NCI-H82 (cell line): ENCODE measurements at regions not wholly inside any gene's neighbourhood (a gene's known extent, or its start where the extent isn't known, plus 50 kb on each side); places are given as distances from the start of the nearest gene placed in this dataset.

Experiments
- DNase-seq: peaks from one replicate; lab custom pipeline; 2025; lab: John Stamatoyannopoulos, UW

DNA sequence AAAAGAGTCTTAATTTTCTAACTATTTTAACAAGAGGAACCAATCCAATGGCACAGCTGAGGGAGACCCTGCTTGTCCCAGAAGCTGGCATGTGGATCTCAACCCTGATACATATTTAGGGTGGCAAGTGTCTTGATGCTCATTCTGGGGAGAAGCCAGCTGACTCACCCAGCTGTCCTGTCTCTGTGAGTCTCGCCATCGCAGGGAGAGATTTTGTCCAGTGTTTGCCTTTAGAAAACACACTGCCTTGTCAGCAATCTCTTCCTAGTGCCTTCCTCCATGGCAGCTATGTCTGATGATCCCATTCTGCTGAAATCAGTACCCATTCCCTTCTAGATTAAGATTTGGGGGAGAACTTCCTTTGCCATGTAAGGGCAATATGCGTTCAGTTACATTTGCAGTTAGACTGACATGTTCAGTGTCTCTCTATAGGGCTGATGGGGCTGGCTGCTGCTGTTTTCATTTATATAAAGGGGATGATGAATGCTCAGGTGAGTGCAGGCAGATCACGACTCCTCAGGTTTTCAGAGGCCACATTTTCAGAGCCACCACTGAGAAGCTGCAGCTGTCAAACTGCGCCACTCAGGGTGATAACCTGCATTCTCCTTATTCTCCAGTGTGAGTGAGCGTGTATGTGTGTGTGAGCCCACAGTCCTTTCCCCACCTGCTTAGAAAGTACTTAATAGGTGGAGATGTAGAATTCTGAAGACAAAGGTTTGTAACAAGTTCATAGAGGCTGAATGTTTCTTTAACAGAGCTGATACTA lies 217.0 kb downstream of the GAS1 start:
- DNase-seq, result no peak

DNA sequence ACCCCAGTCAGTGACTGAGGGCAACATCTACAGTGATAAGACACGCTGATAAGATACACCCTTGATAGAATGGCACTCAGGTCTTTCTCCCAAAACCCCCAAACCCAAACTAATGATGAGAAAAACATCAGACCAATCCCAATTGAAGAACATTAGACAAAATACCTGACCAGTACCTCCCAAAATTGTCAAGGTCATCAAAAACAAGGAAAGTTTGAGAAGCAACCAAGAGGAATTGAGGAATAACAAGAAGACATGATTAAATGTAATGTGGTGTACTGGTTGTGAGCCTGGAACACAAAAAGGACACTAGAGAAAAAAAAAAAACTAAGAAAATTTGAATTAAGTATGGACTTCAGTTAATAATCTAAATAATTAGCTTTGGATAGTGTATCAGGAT lies 222.8 kb downstream of the GAS1 start:
- DNase-seq, result no peak

DNA sequence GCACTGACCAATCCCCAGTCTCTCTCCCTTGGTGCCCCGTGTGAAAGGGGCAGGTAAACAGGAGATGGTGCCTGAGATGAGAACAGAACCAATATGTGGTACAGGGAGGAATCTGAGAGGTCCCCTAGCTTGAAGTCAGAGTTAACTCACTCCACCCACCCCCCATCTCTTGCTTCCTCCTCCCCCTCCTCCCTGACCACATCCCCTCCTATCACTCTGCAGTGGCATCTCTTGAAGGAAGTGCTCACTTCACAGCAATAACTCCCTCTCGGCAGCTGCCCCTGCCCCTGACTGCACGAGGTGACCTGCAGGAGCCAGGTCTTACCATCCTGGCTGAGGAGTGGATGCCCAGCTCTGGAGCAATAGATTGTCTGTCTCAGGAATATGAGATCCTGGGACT lies 224.0 kb downstream of the GAS1 start:
- no peak for DNase-seq

DNA sequence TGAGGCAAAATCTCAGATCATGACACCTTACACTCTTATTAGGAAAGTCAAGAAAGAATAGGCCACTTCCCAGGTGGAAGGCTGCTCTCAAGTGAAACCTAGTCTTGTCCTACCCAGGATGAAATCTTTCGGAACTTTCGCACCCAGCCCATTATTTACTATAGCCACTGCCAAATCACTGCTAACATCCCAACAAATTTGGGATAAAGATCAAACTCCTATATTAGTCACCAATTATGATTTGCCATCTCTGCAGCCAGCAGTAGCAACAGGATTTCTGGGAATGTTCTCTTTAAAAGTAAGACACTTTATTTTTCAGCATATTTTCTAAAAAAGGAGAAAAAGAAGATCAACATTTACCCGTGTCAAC lies 224.6 kb downstream of the GAS1 start:
- DNase-seq, result no peak

DNA sequence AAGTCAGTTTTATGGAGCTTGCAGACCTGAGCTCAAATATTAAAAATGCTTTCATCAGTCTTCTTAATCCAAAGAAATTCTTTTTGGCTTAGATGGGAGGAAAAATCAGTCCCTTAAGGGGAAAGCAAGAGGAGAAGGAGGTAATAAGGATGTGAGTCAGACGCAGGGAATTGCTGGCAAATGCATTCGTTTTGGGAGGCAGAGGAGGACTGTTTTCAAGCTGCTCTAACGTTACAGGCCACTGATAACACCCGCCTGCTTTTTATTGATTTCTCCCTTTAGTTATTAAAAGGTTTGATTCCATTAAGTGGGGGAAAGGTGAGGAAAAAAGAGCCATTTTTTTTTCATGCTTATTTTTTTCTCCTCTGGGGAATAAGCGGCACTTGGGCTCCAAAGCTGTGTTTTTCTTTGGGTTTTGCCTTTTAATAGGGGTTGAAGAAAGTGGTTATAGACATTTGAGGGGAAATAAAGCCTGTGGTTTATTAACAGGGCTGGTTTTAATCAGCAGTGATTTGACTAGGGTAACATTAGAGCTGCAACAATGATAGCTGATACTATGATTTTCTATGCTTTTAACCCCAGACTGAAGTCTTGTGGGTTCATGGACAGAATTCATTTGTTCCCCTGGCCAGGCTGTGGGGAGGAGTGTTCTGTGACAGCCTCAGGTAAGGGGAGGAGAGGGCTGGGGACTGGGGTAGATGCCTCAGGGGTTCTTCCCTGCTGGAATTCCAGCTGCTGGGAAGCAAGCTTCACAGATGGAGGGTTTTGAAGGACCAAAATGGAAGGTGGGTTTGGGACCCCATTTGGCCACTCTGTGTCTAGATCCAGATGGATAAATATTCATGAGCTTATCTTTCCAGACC lies 225.2 kb downstream of the GAS1 start:
- DNase-seq, result no peak

DNA sequence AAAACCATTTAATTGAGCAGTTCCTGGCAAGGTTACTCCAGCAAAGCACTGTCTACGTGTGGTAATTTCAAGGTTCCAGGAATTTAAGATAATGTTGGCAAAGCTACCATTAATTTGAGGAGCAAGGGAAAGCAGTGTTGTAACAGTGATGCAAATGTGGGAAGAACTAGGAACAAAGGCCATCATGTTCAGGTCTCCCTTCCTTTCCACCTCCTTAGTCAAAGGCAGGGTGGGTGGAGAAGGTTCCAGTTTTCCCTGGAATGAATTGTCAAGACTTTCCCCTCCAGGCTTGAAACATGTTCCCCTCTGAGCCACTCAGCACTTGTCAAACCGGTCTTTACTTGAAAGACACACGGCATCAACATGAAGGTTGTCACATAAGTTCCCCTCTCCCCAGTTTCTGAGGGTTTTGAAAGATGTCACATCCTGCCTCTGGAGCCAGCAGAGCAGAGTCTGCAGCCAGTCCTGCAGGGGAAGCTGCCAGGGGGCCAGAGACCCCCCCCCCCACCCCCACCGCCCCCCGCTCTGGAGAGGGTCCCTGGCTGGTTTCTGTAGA lies 226.0 kb downstream of the GAS1 start:
- DNase-seq, result no peak

DNA sequence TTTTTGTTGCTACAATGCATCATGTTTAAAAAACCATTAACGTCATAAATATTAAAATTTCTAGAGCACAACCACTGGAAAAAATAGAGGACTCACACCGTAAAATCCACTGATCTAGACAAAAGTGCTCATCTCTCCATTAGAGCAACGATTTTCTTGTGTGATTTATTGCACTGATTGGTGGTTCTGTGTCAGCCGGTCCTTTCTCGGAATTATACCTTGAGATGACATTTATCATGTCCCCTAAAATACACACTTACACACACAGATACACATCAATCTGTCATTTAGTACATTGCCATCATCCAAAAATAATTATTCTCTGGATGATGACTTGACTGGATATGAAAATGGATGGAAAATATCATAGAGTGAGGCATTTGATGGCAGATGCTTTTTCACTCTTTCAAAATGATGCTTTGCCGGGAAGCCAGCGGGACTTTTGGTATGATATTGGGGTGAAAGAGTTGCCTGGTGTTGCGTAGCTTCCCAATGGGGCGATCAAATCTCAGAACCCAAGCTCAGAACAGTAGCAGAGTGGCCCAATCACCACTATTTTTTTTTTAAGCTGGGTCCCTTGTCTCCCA lies 226.6 kb downstream of the GAS1 start:
- DNase-seq, result no peak

DNA sequence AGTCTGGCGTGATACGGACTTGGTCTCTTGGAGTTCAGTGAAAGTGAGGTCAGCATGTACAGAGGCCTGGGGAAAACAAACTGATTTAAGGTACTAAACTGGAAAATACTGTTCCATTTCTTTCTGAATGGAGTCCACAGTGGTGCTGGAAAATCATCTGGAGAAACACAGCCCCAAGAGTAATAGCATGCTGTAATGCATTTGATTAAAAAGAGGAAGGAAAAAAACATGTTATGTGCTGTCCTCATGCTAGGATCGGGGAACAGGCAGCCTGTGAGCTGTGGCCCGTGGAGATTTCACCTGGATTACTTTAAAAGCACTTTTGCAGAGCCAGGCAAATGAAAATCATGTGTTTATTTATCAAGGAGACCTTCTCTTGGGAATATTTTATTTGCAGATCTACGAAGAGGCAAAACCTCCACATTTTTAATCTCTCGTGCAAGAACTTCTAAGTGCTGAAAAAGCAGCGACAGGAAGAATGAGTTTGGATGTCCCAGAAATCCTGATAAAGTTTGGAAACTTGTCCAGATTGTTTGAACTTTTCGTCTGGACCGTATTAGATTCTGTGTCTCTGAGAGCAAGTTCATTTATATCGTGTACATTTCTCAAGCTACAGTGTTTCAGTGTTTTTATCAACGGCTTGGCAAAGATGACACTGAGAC lies 228.8 kb downstream of the GAS1 start:
- DNase-seq, result no peak

DNA sequence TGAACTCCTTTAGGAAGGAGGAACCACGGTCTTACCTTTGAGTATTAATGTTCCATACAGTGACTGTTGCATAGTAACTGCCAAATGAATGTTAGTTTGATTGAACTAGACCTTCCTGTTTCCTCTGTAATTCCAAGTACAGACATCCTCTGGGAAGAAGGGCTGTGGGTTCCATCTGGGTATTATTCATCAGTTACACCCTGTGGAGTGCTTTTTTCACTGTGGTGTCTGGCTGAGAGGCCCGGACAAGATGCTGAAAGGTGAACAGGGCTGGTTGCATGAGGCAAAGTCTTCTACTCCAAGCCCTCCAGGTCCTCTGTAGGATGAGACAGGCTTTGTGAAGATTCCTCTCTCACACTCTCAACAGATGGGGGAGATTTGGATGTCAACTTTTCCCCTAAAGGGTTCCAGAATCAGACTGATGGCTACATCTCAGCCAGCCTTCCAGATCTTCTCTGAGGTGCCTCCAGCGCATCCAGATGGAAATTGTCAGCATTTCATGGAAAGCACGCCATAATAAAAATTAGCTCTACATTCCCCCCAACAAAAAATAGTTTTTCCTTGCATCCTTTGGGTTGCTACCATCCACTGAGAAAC lies 230.9 kb downstream of the GAS1 start:
- no peak for DNase-seq

DNA sequence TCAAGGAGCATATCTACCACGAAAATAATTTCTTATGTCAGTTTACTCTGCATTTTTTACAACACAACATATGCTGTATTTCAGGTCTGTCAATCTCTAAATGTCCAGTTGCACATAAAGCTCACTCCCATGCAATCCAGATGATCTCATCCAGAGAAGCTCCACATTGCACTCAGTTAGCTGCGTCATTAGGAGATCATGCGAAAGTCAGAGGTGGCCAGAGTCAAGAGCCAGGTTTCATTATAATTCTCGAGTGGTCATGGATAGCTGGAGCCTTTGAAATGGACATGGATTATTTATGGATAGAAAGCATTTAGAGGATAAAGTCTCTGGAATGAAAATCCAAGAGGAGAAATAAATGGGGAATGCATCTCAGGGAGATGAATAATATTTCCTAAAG lies 232.3 kb downstream of the GAS1 start:
- DNase-seq, result no peak

DNA sequence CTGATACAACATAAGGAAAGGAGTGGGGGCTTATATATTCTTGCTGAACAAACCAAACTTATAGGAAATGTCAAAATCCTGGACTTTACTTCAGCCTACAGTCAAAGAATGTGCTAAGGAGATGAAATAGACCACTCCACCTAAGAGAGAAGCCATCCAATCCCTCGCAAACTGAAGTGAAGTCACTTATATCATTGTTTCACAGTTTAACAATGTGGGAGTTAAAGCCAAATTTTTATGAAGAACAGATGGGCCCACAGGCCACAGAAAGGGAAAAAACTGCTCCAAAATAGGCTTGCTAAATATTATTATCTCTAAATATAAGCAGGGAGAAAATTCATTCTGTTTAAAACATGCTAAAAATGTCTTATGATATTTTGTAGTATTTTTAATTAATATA lies 233.3 kb downstream of the GAS1 start:
- no peak for DNase-seq

DNA sequence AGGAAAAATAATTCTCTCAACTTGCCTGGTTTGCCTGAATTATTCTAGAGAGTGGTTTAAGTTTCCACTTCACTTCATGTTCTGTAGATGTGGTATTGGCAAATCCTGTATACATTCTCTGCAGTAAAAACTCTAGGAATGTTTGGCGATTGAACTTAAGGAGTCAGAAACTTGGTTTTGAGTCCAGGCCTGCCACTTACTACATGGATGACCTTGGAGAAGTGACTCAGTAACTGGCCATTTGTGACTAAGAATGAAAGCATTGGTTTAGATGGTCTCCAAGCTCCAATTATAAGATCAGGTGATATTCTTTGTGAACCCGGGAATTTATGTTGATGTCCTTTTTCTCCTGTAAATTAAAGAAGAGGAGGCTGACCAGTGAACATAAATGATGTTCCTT lies 233.8 kb downstream of the GAS1 start:
- no peak for DNase-seq

DNA sequence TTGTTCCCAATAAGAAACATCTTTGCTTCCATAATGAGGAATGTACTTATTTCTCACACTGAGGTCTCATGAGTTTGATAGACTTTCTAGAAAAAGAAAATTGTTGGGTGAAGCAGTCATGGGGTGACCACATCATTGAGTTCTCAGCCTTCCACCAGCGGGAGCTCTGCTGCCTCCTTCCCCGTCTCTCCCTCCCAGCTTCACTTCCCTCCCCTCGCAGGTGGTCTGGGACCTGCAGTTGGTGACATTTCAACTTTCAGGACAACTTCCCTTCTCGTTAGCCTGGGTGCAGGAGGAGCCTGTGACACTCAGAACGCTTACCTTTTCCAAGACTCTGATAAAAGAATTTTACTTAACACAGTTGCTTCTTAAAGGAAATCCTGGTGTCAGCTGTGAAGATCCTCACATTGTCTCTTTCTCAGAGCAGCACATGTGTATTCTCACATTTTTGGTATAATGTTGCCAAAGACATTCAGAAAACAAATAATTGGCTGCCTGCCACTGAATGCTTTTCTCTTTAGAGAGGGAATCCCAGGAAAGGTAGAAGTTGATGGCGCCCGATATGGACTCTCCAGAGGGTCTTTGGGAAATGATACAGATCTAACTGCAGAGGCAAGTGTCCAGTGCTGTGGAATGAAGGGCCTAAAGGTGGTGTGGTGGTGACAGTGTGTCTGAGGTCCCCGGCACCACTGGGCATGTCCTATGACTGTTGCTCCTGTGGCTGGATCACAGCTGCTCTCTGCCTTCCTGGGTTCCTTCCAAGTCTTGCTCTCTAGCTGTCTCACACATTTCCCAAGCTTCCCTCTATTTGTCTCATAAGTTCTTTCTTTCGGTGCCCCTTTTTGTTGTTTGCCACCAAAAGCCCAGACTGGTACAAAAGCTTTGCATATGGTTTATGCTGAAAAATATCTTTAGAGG lies 238.1 kb downstream of the GAS1 start:
- DNase-seq, result no peak

DNA sequence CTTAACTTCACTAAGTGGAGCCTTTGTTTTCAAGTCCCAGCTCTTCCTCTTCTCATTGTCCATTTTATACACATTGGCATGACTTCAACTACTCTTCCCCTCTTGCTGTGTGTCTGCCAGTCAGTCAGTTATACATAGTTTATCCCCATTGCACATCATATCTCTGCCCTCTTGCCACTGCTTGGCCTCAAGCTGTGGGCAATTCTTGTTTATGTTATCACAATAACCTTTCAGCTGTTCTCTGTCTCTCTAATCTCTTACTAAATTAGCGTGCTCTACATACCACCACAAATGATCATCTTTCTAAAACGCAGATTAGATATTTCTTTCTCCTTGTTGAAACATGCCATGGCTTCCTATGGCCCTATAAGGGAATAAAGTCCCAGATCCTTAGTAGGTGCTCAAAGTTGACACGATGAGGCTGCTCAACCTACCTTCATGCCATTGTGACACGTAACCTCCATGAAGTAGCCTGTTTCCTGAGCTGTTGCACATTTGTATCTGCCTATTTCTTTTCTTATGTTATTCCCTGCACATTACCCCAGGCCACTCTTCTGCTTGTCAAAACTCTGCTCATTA lies 239.3 kb downstream of the GAS1 start:
- DNase-seq, result no peak

DNA sequence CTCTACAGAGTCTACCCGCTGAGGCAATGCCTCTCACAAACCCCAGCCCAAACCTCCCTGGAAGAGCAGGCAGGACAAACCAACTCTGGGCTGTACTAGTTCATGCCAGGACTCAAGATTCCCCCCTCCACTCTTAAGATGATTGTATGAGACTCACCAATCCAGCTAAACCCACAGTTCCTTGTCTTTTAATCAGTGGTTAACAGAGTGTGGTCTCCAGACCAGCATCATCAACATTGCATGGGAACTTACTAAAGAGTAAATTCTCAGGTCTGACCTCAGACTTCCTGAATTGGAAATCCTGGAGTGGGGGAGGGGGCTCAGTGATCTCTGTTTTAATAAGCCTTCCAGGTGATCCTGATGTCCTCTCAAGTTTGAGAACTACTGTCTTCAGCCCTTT lies 240.9 kb downstream of the GAS1 start:
- no peak for DNase-seq

DNA sequence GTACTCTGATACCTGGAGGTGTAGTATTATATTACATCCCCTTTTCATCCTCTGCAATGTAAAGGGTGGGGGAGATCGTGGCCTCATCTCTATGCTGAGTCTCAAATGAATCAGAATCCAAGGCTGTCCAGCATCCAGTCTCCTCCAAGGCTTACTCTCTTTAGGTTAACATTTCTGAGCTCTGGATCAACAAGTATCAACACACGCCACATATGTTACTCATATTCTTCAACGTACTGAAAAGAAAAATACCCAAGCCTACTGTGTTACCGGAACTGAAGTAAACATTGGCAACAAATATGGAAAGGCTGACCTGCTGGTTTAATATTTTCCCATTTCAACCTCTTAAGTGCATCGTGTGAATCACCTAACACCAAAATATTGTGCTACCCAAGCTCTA lies 241.8 kb downstream of the GAS1 start:
- no peak for DNase-seq

DNA sequence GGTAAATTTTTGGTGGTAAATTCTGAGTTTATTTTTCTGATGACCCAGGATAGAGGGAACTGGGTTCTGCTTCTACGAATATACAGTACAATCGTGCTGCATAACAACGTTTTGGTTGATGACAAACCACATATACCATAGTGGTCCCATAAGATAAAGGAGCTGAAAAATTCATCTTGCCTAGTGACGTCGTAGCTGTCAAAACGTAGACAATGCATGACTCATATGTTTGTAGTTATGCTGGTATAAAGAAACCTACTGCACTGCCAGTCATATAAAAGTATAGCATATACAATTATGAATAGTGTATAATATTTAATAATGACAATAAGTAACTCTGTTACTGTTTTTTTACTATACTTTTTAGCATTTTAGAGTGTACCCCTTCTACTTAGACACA lies 244.0 kb downstream of the GAS1 start:
- DNase-seq, result no peak

DNA sequence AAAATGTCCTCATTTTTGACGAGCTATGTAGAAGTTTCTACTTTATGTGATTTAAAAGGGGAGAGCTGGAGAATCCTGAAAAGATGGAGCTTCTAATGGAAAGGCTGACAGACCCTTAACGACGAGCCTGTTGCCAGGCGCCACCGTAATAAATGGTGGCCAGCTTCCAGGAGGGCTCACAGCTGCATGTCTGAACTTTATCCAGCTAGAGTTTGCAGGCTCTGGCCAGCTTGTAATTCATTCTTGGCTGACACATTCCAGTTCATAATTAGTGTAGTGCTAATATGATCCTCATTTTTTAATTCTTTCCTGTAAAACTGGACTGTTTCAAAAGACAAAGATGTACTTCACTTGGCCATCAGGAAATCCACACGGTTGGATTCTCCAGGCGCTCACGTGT lies 246.7 kb downstream of the GAS1 start:
- no peak for DNase-seq

DNA sequence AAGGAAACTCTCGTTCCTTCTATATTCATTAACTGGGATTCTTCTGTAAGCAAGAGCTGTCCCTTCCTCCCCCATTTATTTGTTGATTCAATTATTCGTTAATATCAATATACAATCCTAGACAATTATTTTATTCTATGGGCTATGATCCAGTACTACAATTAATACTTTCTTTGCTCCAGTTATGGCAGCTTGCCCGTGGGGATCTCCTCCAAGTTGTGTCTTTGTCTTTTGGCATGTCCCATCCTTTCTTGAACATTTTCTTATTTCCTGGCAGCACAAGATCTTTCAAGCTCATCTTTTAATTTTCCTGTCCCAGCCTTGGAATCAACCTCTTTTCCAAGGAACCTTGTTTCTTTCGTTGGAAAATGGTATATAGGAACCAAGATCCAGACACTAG lies 249.3 kb downstream of the GAS1 start:
- no peak for DNase-seq

DNA sequence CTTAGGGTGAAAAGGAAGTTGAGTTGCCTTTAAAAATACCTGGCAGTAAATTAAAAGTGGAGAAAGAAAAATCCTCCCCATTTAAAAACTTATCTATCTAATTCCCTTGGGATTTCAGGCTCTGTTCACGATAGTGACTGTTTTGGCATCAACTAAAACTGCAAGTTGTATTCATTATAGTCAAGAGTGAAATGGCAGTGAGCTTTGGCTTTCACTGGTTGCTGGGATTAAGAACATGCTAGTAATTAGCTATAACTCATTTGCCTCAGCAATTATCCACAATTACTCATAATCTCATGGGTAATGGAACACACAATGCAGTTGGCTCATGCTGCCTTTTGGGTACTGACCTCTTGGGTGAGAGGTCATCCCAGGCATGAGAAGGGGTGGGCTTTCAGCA lies 250.1 kb downstream of the GAS1 start:
- no peak for DNase-seq
